ENCODE measurements at regions not wholly inside any gene's neighbourhood (a gene's known extent, or its start where the extent isn't known, plus 50 kb on each side); places are given as distances from the start of the nearest gene placed in this dataset.
A peak's percentile ranks its signal among the peaks of the same experiment; 100 is the strongest.

- no peak for TF ChIP-seq ZBTB33 (IDR thresholded peaks at IDR 0.05; ENCODE audit: extremely low read depth, insufficient replicate concordance, low read length)
These were observed 72.1 kb upstream of the SEC61G start (continued) for GRCh38 chr7:54831046-54831643.

- peak overlapping the region; percentile 77 for H3K27ac ChIP-seq (ENCODE audit: low read depth, low read length)
- H2AFZ ChIP-seq (ENCODE audit: low read depth, low read length, poor library complexity, severe bottlenecking): no peak overlapping the region
- no TSS peak for BruUV-seq (replicated peaks)
- peaks cover 0 to 14% of the 10 kb centered on the region in 2 experiments; a peak in 1 of 4 replicates for H3K36me3 ChIP-seq (ENCODE audit: control insufficient read depth in 1 of 2, insufficient read depth in 2 of 2, low read length in 2 of 2)
- H3K79me2 ChIP-seq (ENCODE audit: insufficient read depth, low read length): no peaks in the 10 kb centered on the region
- H3K27me3 ChIP-seq (ENCODE audit: insufficient read depth, low read length): no peaks in the 10 kb centered on the region
- RAD21 ChIA-PET (ENCODE audit: low non-redundant PET in 1 of 2, low total read pairs in 2 of 2, uncharacterized antibody in 2 of 2, unreplicated experiment in 2 of 2): interaction anchor here (0.7 to 1.3 kb wide), 4 partner anchors 43 to 424 kb away, joined by 3 to 7 read pairs (median 4); no protein-coding TSS in a partner anchor
- peak; percentile 87 for ATAC-seq
- H3K9me2 ChIP-seq (ENCODE audit: insufficient read depth): no peaks in the 10 kb centered on the region
- H3K9ac ChIP-seq (ENCODE audit: low read length): peak overlapping the region; percentile 38
- H3K4me2 ChIP-seq (ENCODE audit: low read length): peak overlapping the region; percentile 68
- CTCF ChIA-PET: interaction anchor here (0.9 to 1.5 kb wide), 4 partner anchors 43 to 424 kb away, joined by 3 to 5 read pairs (median 4); no protein-coding TSS in a partner anchor
- POLR2A ChIA-PET: interaction anchor here (0.6 to 1.4 kb wide), 4 partner anchors 9 to 301 kb away, joined by 3 to 6 read pairs (median 6); partner anchors contain the start of gene SEC61G
- H4K20me1 ChIP-seq (ENCODE audit: insufficient read depth): no peaks in the 10 kb centered on the region
- H3K9me3 ChIP-seq (ENCODE audit: control insufficient read depth in 1 of 2, insufficient read depth in 1 of 2, low read depth in 1 of 2, low read length in 2 of 2): peaks cover 0 to 16% of the 10 kb centered on the region in 2 experiments; a peak in 2 of 4 replicates
- peaks cover 13 to 38% of the 10 kb centered on the region in 2 experiments for H3K4me1 ChIP-seq (ENCODE audit: control insufficient read depth in 1 of 2, insufficient read depth in 2 of 2, low read length in 2 of 2)
- DNase-seq (ENCODE audit: low read depth, low spot score): peak; percentile 91
- peak overlapping the region; percentile 26 to 38 for H3K4me3 ChIP-seq (replicated peaks in 1 of 2; ENCODE audit: low read depth in 1 of 2, low read length in 2 of 2)
- intact Hi-C loops (cut with micrococcal nuclease): loop anchor here (2.0 kb wide), 1 partner anchor 301 kb away; no protein-coding TSS in a partner anchor
- TF ChIP-seq REST (IDR thresholded peaks at IDR 0.05; ENCODE audit: low read depth) (no peak), FOSL1 (IDR thresholded peaks at IDR 0.05; ENCODE audit: low read depth) (peak; percentile 93), ELF1 (IDR thresholded peaks at IDR 0.05; ENCODE audit: borderline replicate concordance, low read depth) (no peak), EGR1 (IDR thresholded peaks at IDR 0.05; ENCODE audit: low read depth) (0 out of 2 replicates have a peak, but pooled peaks have one; percentile 21), MAX (IDR thresholded peaks at IDR 0.05) (peak; percentile 51), ATF3 (IDR thresholded peaks at IDR 0.05) (peak; percentile 89), CEBPB (IDR thresholded peaks at IDR 0.05; ENCODE audit: low read depth) (peak; percentile 96), CBX3 (IDR thresholded peaks at IDR 0.05; ENCODE audit: low read depth) (peak; percentile 91), JUND (IDR thresholded peaks at IDR 0.05) (peak; percentile 96), SRF (IDR thresholded peaks at IDR 0.05; ENCODE audit: low read depth) (peak; percentile 74; the same call in 1 of the 2 replicates), SIN3A (IDR thresholded peaks at IDR 0.05; ENCODE audit: low read depth) (peak; percentile 76), CTCF (IDR thresholded peaks at IDR 0.05 in 2 of 3, conservative IDR thresholded peaks at IDR 0.05 in 1 of 3; ENCODE audit: borderline replicate concordance in 1 of 3, insufficient read depth in 1 of 3, low read depth in 2 of 3, low read length in 2 of 3) (no peak), SP1 (IDR thresholded peaks at IDR 0.05; ENCODE audit: low read depth) (peak; percentile 98)
These were observed 72.7 kb upstream of the SEC61G start for GRCh38 chr7:54831644-54832095.
